ENCODE measurements at regions not wholly inside any gene's neighbourhood (a gene's known extent, or its start where the extent isn't known, plus 50 kb on each side); places are given as distances from the start of the nearest gene placed in this dataset.

- H3K9me3 Mint-ChIP-seq = no peaks in the 10 kb centered on the region
- TF ChIP-seq CTCF (IDR thresholded peaks at IDR 0.05) = no peak
- H3K36me3 Mint-ChIP-seq (ENCODE audit: low read depth) = no peaks in the 10 kb centered on the region
- H3K4me1 Mint-ChIP-seq (ENCODE audit: low read depth) = no peaks in the 10 kb centered on the region
- H3K27me3 Mint-ChIP-seq (ENCODE audit: insufficient read depth) = peaks cover 1% of the 10 kb centered on the region
- H3K27ac Mint-ChIP-seq = no peak overlapping the region
- no peak for DNase-seq
- no peak overlapping the region for H3K4me3 Mint-ChIP-seq
These were observed 497.1 kb upstream of the ARID1B start for GRCh38 chr6:156280065-156280464.

- Mint-ChIP-seq H3K4me3 (no peak overlapping the region), H3K9me3 (no peaks in the 10 kb centered on the region), H3K36me3 (ENCODE audit: low read depth) (no peaks in the 10 kb centered on the region), H3K27ac (no peak overlapping the region), H3K4me1 (ENCODE audit: low read depth) (no peaks in the 10 kb centered on the region), H3K27me3 (ENCODE audit: insufficient read depth) (peaks cover 1% of the 10 kb centered on the region)
- TF ChIP-seq CTCF (IDR thresholded peaks at IDR 0.05) = no peak
- DNase-seq = no peak
These were observed 497.8 kb upstream of the ARID1B start for GRCh38 chr6:156279261-156279969.

- Mint-ChIP-seq H3K27ac (no peak overlapping the region), H3K36me3 (ENCODE audit: low read depth) (no peaks in the 10 kb centered on the region), H3K27me3 (ENCODE audit: insufficient read depth) (peaks cover 3% of the 10 kb centered on the region), H3K9me3 (no peaks in the 10 kb centered on the region), H3K4me1 (ENCODE audit: low read depth) (no peaks in the 10 kb centered on the region), H3K4me3 (no peak overlapping the region)
- no peak for DNase-seq
- no peak for TF ChIP-seq CTCF (IDR thresholded peaks at IDR 0.05)
These were observed 504.0 kb upstream of the ARID1B start for GRCh38 chr6:156273065-156273711.

GRCh38 chr6:156269751-156270369, 507.3 kb upstream of the ARID1B start:
- Mint-ChIP-seq H3K27me3 (ENCODE audit: insufficient read depth) (peaks cover 3% of the 10 kb centered on the region), H3K36me3 (ENCODE audit: low read depth) (no peaks in the 10 kb centered on the region), H3K27ac (no peak overlapping the region), H3K4me1 (ENCODE audit: low read depth) (no peaks in the 10 kb centered on the region), H3K9me3 (no peaks in the 10 kb centered on the region), H3K4me3 (no peak overlapping the region)
- no peak for TF ChIP-seq CTCF (IDR thresholded peaks at IDR 0.05)
- DNase-seq = no peak

GRCh38 chr6:156268849-156269248, 508.3 kb upstream of the ARID1B start:
- Mint-ChIP-seq H3K27ac (no peak overlapping the region), H3K4me3 (no peak overlapping the region), H3K9me3 (no peaks in the 10 kb centered on the region), H3K4me1 (ENCODE audit: low read depth) (no peaks in the 10 kb centered on the region), H3K27me3 (ENCODE audit: insufficient read depth) (peaks cover 3% of the 10 kb centered on the region), H3K36me3 (ENCODE audit: low read depth) (no peaks in the 10 kb centered on the region)
- no peak for DNase-seq
- TF ChIP-seq CTCF (IDR thresholded peaks at IDR 0.05) = no peak

Data from HFFc6 (cell line).